ENCODE measurements at regions not wholly inside any gene's neighbourhood (a gene's known extent, or its start where the extent isn't known, plus 50 kb on each side); places are given as distances from the start of the nearest gene placed in this dataset.

DNA sequence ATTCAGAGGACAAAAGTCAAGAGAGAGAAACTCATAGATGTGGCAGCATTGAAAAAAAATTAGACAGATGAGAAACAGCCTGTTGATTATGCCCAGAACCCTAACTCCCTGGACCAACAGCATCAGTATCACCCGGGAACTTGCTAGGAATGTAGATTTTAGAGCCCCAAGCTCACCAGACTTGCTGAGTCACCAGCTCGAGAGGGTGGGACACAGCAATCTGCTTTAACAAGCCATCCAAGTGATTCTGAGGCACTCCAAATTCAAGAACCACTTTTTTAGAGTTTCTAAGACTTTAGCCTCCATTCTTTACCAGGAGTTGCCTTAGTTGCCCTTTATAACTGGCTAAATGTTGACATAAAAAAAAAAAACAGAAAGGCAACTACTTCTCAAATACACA lies 70.9 kb downstream of the CGGBP1 start:
- no peak overlapping the region for H3K4me3 Mint-ChIP-seq (ENCODE audit: unreplicated experiment)
- no peak overlapping the region for H3K27ac Mint-ChIP-seq (ENCODE audit: unreplicated experiment)
- no peaks in the 10 kb centered on the region for H3K36me3 Mint-ChIP-seq (ENCODE audit: low read depth, unreplicated experiment)
- DNase-seq (ENCODE audit: low spot score), result no peak
- peaks cover 2% of the 10 kb centered on the region for H3K27me3 Mint-ChIP-seq (ENCODE audit: unreplicated experiment)
- no peaks in the 10 kb centered on the region for H3K4me1 Mint-ChIP-seq (ENCODE audit: unreplicated experiment)
- no peaks in the 10 kb centered on the region for H3K9me3 Mint-ChIP-seq (ENCODE audit: unreplicated experiment)
- TF ChIP-seq, protein P1, sequence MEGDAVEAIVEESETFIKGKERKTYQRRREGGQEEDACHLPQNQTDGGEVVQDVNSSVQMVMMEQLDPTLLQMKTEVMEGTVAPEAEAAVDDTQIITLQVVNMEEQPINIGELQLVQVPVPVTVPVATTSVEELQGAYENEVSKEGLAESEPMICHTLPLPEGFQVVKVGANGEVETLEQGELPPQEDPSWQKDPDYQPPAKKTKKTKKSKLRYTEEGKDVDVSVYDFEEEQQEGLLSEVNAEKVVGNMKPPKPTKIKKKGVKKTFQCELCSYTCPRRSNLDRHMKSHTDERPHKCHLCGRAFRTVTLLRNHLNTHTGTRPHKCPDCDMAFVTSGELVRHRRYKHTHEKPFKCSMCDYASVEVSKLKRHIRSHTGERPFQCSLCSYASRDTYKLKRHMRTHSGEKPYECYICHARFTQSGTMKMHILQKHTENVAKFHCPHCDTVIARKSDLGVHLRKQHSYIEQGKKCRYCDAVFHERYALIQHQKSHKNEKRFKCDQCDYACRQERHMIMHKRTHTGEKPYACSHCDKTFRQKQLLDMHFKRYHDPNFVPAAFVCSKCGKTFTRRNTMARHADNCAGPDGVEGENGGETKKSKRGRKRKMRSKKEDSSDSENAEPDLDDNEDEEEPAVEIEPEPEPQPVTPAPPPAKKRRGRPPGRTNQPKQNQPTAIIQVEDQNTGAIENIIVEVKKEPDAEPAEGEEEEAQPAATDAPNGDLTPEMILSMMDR (IDR thresholded peaks at IDR 0.05; ENCODE audit: unreplicated experiment), result no peak

DNA sequence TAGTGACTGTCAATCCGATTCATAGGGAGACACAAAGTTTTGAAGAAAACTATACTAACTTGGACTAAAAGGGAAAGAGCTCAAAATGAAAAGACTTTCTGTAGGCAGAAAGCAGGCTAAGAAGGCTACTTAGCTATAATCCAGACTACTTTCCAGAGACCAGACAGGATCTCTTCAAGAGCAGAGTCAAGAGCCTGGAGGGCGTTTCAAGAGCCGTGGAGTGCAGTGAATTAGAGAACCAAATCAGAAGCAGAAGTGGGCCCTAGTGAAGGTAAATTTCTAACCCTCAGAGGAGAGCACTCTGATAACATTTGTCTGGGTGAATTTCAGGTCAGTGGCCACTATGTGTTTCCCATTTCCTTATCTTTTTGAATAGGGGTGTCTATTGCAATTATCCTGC lies 76.4 kb downstream of the CGGBP1 start:
- Mint-ChIP-seq H3K4me3 (ENCODE audit: unreplicated experiment) (no peak overlapping the region), H3K36me3 (ENCODE audit: low read depth, unreplicated experiment) (peaks cover 5% of the 10 kb centered on the region), H3K27me3 (ENCODE audit: unreplicated experiment) (peaks cover 4% of the 10 kb centered on the region), H3K4me1 (ENCODE audit: unreplicated experiment) (no peaks in the 10 kb centered on the region), H3K27ac (ENCODE audit: unreplicated experiment) (no peak overlapping the region), H3K9me3 (ENCODE audit: unreplicated experiment) (peaks cover 7% of the 10 kb centered on the region)
- no peak for DNase-seq (ENCODE audit: low spot score)
- TF ChIP-seq, protein P1 (IDR thresholded peaks at IDR 0.05; ENCODE audit: unreplicated experiment), result no peak

DNA sequence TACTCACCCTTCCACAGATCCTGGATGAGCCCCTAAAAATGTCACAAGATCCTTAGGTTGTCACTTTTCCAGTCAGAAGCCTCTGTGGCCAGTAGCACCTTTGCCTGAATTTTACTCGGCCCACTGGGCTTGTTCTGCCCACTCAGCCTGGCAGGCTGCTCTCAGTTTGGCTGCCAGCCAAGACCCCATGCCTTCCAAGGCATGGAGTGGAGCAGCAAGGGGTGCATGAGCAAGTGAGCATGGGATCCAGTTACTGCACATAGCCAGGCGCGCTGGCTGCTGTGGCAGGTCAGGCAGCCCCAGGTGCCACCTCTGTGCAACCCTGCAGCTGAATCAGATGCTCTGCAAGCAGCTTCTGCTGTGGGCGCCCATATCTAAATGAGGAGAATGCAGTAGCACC lies 79.3 kb downstream of the CGGBP1 start:
- Mint-ChIP-seq H3K9me3 (ENCODE audit: unreplicated experiment) (peaks cover 7% of the 10 kb centered on the region), H3K4me3 (ENCODE audit: unreplicated experiment) (no peak overlapping the region), H3K27me3 (ENCODE audit: unreplicated experiment) (peaks cover 4% of the 10 kb centered on the region), H3K4me1 (ENCODE audit: unreplicated experiment) (no peaks in the 10 kb centered on the region), H3K27ac (ENCODE audit: unreplicated experiment) (no peak overlapping the region), H3K36me3 (ENCODE audit: low read depth, unreplicated experiment) (peaks cover 5% of the 10 kb centered on the region)
- TF ChIP-seq, protein P1 (IDR thresholded peaks at IDR 0.05; ENCODE audit: unreplicated experiment), result no peak
- no peak for DNase-seq (ENCODE audit: low spot score)

DNA sequence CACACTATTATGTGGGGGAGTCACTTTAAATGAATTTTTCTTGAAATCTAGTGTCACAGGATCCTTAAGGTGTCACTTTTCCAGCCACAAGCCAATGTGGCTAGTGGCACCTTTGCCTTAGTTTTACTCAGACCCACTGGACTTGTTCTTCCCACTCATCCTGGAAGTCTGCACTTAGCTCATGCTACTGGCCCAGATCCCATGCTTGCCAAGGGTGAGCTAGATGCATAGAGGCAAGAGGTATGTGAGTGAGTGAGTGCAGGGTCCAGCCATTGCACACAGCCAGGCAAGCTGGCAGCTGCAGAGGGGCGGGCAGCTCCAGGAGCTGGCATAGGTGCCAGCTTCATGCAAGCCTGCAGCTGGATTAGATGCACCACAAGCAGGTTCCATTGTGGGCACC lies 81.0 kb downstream of the CGGBP1 start:
- H3K27me3 Mint-ChIP-seq (ENCODE audit: unreplicated experiment), result peaks cover 4% of the 10 kb centered on the region
- no peak overlapping the region for H3K27ac Mint-ChIP-seq (ENCODE audit: unreplicated experiment)
- H3K36me3 Mint-ChIP-seq (ENCODE audit: low read depth, unreplicated experiment), result peaks cover 5% of the 10 kb centered on the region
- H3K4me3 Mint-ChIP-seq (ENCODE audit: unreplicated experiment), result no peak overlapping the region
- H3K4me1 Mint-ChIP-seq (ENCODE audit: unreplicated experiment), result no peaks in the 10 kb centered on the region
- no peak for DNase-seq (ENCODE audit: low spot score)
- TF ChIP-seq, protein P1 (IDR thresholded peaks at IDR 0.05; ENCODE audit: unreplicated experiment), result no peak
- H3K9me3 Mint-ChIP-seq (ENCODE audit: unreplicated experiment), result peaks cover 7% of the 10 kb centered on the region

DNA sequence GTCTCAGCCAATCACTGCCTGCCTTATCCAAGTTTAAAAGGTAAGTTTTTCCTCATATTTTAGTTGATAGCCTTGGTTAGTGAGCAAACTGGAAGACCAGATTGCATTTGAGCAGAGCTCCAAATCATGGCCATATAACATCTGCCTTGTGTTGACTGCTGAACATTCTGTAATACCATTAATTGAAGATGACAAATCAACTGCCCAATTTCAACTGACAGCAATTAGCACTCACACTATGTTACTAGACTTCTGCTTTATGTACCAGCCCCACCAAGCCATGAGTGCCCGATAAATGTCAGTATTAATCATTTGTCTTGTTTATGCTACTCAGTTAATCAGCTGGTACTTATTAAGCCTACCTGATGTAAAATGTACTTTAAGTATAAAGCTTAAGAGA lies 83.1 kb downstream of the CGGBP1 start:
- peaks cover 4% of the 10 kb centered on the region for H3K27me3 Mint-ChIP-seq (ENCODE audit: unreplicated experiment)
- no peaks in the 10 kb centered on the region for H3K36me3 Mint-ChIP-seq (ENCODE audit: low read depth, unreplicated experiment)
- TF ChIP-seq, protein P1 (IDR thresholded peaks at IDR 0.05; ENCODE audit: unreplicated experiment), result no peak
- H3K27ac Mint-ChIP-seq (ENCODE audit: unreplicated experiment), result no peak overlapping the region
- H3K4me3 Mint-ChIP-seq (ENCODE audit: unreplicated experiment), result no peak overlapping the region
- H3K4me1 Mint-ChIP-seq (ENCODE audit: unreplicated experiment), result no peaks in the 10 kb centered on the region
- no peak for DNase-seq (ENCODE audit: low spot score)
- peaks cover 7% of the 10 kb centered on the region for H3K9me3 Mint-ChIP-seq (ENCODE audit: unreplicated experiment)

Data from endothelial cell (in vitro differentiated cells).